Vagina (tissue), 2 donors: ENCODE measurements at regions not wholly inside any gene's neighbourhood (a gene's known extent, or its start where the extent isn't known, plus 50 kb on each side); places are given as distances from the start of the nearest gene placed in this dataset.

Source experiments
- POLR2AphosphoS5 ChIP-seq, 2 donors: sonication (generic); formaldehyde crosslinking; IDR thresholded peaks; one replicate each; pipeline ENCODE4 v1.9.0; 2017; ENCODE audit warnings: antibody characterized with exemption in 2 of 2, mild to moderate bottlenecking in 2 of 2, low read depth in 1 of 2; ENCODE audit not compliant: insufficient read depth in 1 of 2
- TF ChIP-seq, protein P1 (sequence below), 3 experiments: fragments of 450-650 bp in 2 of 3; fragments of 200-600 bp in 1 of 3; sonication (generic) in 1 of 3; IDR thresholded peaks; one replicate each; pipeline ENCODE4 v1.5.1; 2017 to 2019; ENCODE audit warnings: antibody characterized with exemption in 3 of 3, mild to moderate bottlenecking in 2 of 3, moderate library complexity in 2 of 3

GRCh38 chr6:120328521-120328920, 979.0 kb upstream of the MAN1A1 start:
- TF ChIP-seq, protein P1, sequence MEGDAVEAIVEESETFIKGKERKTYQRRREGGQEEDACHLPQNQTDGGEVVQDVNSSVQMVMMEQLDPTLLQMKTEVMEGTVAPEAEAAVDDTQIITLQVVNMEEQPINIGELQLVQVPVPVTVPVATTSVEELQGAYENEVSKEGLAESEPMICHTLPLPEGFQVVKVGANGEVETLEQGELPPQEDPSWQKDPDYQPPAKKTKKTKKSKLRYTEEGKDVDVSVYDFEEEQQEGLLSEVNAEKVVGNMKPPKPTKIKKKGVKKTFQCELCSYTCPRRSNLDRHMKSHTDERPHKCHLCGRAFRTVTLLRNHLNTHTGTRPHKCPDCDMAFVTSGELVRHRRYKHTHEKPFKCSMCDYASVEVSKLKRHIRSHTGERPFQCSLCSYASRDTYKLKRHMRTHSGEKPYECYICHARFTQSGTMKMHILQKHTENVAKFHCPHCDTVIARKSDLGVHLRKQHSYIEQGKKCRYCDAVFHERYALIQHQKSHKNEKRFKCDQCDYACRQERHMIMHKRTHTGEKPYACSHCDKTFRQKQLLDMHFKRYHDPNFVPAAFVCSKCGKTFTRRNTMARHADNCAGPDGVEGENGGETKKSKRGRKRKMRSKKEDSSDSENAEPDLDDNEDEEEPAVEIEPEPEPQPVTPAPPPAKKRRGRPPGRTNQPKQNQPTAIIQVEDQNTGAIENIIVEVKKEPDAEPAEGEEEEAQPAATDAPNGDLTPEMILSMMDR (IDR thresholded peaks at IDR 0.05) = no peak
- no peak for TF ChIP-seq POLR2AphosphoS5 (IDR thresholded peaks at IDR 0.05; ENCODE audit: insufficient read depth in 1 of 2, low read depth in 1 of 2)
